ENCODE measurements at regions not wholly inside any gene's neighbourhood (a gene's known extent, or its start where the extent isn't known, plus 50 kb on each side); places are given as distances from the start of the nearest gene placed in this dataset.

DNA sequence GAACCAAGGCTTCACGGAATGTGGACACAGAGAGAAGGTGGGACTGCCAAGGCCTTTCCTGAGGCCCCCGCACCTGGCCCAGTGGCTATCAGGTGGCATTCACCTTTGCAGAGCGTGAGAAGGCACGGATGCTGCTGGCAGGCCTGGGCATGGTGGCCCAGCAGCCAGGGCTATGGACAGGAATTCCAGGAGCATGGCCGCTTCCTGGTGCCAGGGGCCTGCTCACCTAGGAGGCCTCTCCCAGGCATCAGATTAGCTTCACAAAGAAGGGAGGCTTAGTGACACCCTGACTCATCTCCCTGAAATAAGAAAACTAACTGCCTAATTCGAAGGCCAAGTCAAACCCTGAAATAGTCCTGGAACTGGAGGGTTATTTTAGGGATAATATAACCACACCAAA, 155.8 kb downstream of the TEX29 start:
- H3K79me2 ChIP-seq (ENCODE audit: insufficient read depth), result no peaks in the 10 kb centered on the region
- no peak overlapping the region for H2AFZ ChIP-seq (ENCODE audit: low read depth)
- H3K36me3 ChIP-seq (replicated peaks in 1 of 2; ENCODE audit: control insufficient read depth in 1 of 2, insufficient read depth in 2 of 2, low read length in 1 of 2), result no peaks in the 10 kb centered on the region
- 16% methylated on average over 5 of the region's 6 CpGs for WGBS (ENCODE audit: low lambda C conversion rate)
- no peaks in the 10 kb centered on the region for H4K20me1 ChIP-seq (ENCODE audit: insufficient read depth)
- H3K9me3 ChIP-seq, result no peaks in the 10 kb centered on the region
- no peak for DNase-seq
- no peaks in the 10 kb centered on the region for H3K4me1 ChIP-seq (ENCODE audit: control insufficient read depth in 1 of 2, insufficient read depth in 2 of 2, low read depth in 1 of 2, low read length in 1 of 2)
- H3K4me3 ChIP-seq (ENCODE audit: low read depth in 2 of 2, low read length in 1 of 2), result no peak overlapping the region
- POLR2A ChIA-PET, result no interaction called here
- CTCF ChIA-PET, result interaction anchor here (1.3 to 5.6 kb wide), 3 partner anchors 40 to 1398 kb away, joined by 3 to 81 read pairs (median 14); no protein-coding TSS in a partner anchor
- H3K9me2 ChIP-seq, result no peaks in the 10 kb centered on the region
- no peak overlapping the region for H3K27ac ChIP-seq (ENCODE audit: low read depth in 2 of 2, low read length in 1 of 2)
- H3K9ac ChIP-seq, result no peak overlapping the region
- TF ChIP-seq RXRA (IDR thresholded peaks at IDR 0.05; ENCODE audit: borderline replicate concordance, low read depth), result no peak
- TF ChIP-seq JUND (IDR thresholded peaks at IDR 0.05), result no peak
- TF ChIP-seq GABPA (IDR thresholded peaks at IDR 0.05; ENCODE audit: low read depth), result no peak
- no peak for TF ChIP-seq NFIC (IDR thresholded peaks at IDR 0.05; ENCODE audit: borderline replicate concordance)
- no peak for TF ChIP-seq YY1 (IDR thresholded peaks at IDR 0.05; ENCODE audit: low read depth)
- no peak for TF ChIP-seq RFX5 (IDR thresholded peaks at IDR 0.05; ENCODE audit: low read length)
- no peak for TF ChIP-seq MXI1 (IDR thresholded peaks at IDR 0.05; ENCODE audit: low read depth, low read length)
- no peak for TF ChIP-seq TEAD4 (IDR thresholded peaks at IDR 0.05; ENCODE audit: borderline replicate concordance, insufficient read depth)
- TF ChIP-seq, protein P1, sequence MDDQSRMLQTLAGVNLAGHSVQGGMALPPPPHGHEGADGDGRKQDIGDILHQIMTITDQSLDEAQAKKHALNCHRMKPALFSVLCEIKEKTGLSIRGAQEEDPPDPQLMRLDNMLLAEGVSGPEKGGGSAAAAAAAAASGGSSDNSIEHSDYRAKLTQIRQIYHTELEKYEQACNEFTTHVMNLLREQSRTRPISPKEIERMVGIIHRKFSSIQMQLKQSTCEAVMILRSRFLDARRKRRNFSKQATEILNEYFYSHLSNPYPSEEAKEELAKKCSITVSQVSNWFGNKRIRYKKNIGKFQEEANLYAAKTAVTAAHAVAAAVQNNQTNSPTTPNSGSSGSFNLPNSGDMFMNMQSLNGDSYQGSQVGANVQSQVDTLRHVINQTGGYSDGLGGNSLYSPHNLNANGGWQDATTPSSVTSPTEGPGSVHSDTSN (IDR thresholded peaks at IDR 0.05), result no peak
- TF ChIP-seq CHD2 (IDR thresholded peaks at IDR 0.05; ENCODE audit: low read length, partially characterized antibody), result no peak
- no peaks in the 10 kb centered on the region for H3F3A ChIP-seq (replicated peaks; ENCODE audit: insufficient read depth)
- no peak overlapping the region for H3K4me2 ChIP-seq
- peaks cover 51% of the 10 kb centered on the region for H3K27me3 ChIP-seq (ENCODE audit: insufficient read depth)

GRCh38 chr13:111479412-111479811, 159.0 kb downstream of the TEX29 start:
- Histone ChIP-seq H3F3A (replicated peaks; ENCODE audit: insufficient read depth) (no peaks in the 10 kb centered on the region), H3K9ac (no peak overlapping the region), H3K36me3 (replicated peaks in 1 of 2; ENCODE audit: control insufficient read depth in 1 of 2, insufficient read depth in 2 of 2, low read length in 1 of 2) (no peaks in the 10 kb centered on the region), H3K27me3 (ENCODE audit: insufficient read depth) (peaks cover 33% of the 10 kb centered on the region), H4K20me1 (ENCODE audit: insufficient read depth) (no peaks in the 10 kb centered on the region), H2AFZ (ENCODE audit: low read depth) (no peak overlapping the region), H3K9me2 (no peaks in the 10 kb centered on the region), H3K9me3 (no peaks in the 10 kb centered on the region), H3K27ac (ENCODE audit: low read depth in 2 of 2, low read length in 1 of 2) (no peak overlapping the region), H3K4me3 (ENCODE audit: low read depth in 2 of 2, low read length in 1 of 2) (no peak overlapping the region), H3K4me1 (ENCODE audit: control insufficient read depth in 1 of 2, insufficient read depth in 2 of 2, low read depth in 1 of 2, low read length in 1 of 2) (no peaks in the 10 kb centered on the region), H3K79me2 (ENCODE audit: insufficient read depth) (no peaks in the 10 kb centered on the region), H3K4me2 (no peak overlapping the region)
- no peak for DNase-seq
- POLR2A ChIA-PET, result no interaction called here
- 0% methylated on average over 3 of the region's 14 CpGs for WGBS (ENCODE audit: low lambda C conversion rate)
- CTCF ChIA-PET, result interaction anchor here (2.8 kb wide), 1 partner anchor 964 kb away, joined by 8 read pairs; no protein-coding TSS in a partner anchor
- TF ChIP-seq YY1 (IDR thresholded peaks at IDR 0.05; ENCODE audit: low read depth), result no peak
- no peak for TF ChIP-seq TEAD4 (IDR thresholded peaks at IDR 0.05; ENCODE audit: borderline replicate concordance, insufficient read depth)
- no peak for TF ChIP-seq RFX5 (IDR thresholded peaks at IDR 0.05; ENCODE audit: low read length)
- TF ChIP-seq SIN3A (IDR thresholded peaks at IDR 0.05; ENCODE audit: borderline replicate concordance, low read depth, low read length), result no peak
- TF ChIP-seq MXI1 (IDR thresholded peaks at IDR 0.05; ENCODE audit: low read depth, low read length), result no peak
- TF ChIP-seq, protein P2, sequence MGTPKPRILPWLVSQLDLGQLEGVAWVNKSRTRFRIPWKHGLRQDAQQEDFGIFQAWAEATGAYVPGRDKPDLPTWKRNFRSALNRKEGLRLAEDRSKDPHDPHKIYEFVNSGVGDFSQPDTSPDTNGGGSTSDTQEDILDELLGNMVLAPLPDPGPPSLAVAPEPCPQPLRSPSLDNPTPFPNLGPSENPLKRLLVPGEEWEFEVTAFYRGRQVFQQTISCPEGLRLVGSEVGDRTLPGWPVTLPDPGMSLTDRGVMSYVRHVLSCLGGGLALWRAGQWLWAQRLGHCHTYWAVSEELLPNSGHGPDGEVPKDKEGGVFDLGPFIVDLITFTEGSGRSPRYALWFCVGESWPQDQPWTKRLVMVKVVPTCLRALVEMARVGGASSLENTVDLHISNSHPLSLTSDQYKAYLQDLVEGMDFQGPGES (IDR thresholded peaks at IDR 0.05; ENCODE audit: low read depth, low read length), result no peak
- no peak for TF ChIP-seq GABPA (IDR thresholded peaks at IDR 0.05; ENCODE audit: low read depth)
- no peak for TF ChIP-seq TAF1 (IDR thresholded peaks at IDR 0.05; ENCODE audit: borderline replicate concordance, low read depth, low read length)
- TF ChIP-seq ELF1 (IDR thresholded peaks at IDR 0.05), result no peak
- TF ChIP-seq RXRA (IDR thresholded peaks at IDR 0.05; ENCODE audit: borderline replicate concordance, low read depth), result no peak
- TF ChIP-seq, protein P3, sequence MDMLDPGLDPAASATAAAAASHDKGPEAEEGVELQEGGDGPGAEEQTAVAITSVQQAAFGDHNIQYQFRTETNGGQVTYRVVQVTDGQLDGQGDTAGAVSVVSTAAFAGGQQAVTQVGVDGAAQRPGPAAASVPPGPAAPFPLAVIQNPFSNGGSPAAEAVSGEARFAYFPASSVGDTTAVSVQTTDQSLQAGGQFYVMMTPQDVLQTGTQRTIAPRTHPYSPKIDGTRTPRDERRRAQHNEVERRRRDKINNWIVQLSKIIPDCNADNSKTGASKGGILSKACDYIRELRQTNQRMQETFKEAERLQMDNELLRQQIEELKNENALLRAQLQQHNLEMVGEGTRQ (IDR thresholded peaks at IDR 0.05; ENCODE audit: borderline replicate concordance, low read depth, low read length), result no peak
- TF ChIP-seq MEF2A (IDR thresholded peaks at IDR 0.05; ENCODE audit: borderline replicate concordance, low read depth), result no peak
- TF ChIP-seq, protein P4, sequence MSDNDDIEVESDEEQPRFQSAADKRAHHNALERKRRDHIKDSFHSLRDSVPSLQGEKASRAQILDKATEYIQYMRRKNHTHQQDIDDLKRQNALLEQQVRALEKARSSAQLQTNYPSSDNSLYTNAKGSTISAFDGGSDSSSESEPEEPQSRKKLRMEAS (IDR thresholded peaks at IDR 0.05; ENCODE audit: low read depth), result no peak
- TF ChIP-seq NRF1 (IDR thresholded peaks at IDR 0.05; ENCODE audit: low read depth, low read length), result no peak
- TF ChIP-seq POLR2AphosphoS5 (IDR thresholded peaks at IDR 0.05; ENCODE audit: low read depth, low read length), result no peak
- TF ChIP-seq, protein P5, sequence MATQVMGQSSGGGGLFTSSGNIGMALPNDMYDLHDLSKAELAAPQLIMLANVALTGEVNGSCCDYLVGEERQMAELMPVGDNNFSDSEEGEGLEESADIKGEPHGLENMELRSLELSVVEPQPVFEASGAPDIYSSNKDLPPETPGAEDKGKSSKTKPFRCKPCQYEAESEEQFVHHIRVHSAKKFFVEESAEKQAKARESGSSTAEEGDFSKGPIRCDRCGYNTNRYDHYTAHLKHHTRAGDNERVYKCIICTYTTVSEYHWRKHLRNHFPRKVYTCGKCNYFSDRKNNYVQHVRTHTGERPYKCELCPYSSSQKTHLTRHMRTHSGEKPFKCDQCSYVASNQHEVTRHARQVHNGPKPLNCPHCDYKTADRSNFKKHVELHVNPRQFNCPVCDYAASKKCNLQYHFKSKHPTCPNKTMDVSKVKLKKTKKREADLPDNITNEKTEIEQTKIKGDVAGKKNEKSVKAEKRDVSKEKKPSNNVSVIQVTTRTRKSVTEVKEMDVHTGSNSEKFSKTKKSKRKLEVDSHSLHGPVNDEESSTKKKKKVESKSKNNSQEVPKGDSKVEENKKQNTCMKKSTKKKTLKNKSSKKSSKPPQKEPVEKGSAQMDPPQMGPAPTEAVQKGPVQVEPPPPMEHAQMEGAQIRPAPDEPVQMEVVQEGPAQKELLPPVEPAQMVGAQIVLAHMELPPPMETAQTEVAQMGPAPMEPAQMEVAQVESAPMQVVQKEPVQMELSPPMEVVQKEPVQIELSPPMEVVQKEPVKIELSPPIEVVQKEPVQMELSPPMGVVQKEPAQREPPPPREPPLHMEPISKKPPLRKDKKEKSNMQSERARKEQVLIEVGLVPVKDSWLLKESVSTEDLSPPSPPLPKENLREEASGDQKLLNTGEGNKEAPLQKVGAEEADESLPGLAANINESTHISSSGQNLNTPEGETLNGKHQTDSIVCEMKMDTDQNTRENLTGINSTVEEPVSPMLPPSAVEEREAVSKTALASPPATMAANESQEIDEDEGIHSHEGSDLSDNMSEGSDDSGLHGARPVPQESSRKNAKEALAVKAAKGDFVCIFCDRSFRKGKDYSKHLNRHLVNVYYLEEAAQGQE (IDR thresholded peaks at IDR 0.05; ENCODE audit: low read depth, low read length), result no peak
- TF ChIP-seq EP300 (IDR thresholded peaks at IDR 0.05; ENCODE audit: borderline replicate concordance in 1 of 2, low read depth in 1 of 2, low read length in 1 of 2), result no peak

All from SK-N-SH (cell line).